K562 (cell line): ENCODE measurements at regions not wholly inside any gene's neighbourhood (a gene's known extent, or its start where the extent isn't known, plus 50 kb on each side); places are given as distances from the start of the nearest gene placed in this dataset.

Experiments
- ATAC-seq: fragments of 200-7000 bp; cut with Tn5 transposase; 3 replicates; pipeline ENCODE4 v1.9.1; 2020; ENCODE audit warnings: moderate library complexity
- BruUV-seq: library from RNA; stranded (reverse); fragments of 400-500 nt; replicated peaks from 2 replicates; lab custom pipeline; 2021; lab: Mats Ljungman, UMichigan
- CTCF ChIA-PET: fragments of 300-600 bp; formaldehyde crosslinking; extraction: SDS; loops from one replicate; lab custom pipeline; 2021; ENCODE audit warnings: low intra/inter-chr PET ratio; lab: Yijun Ruan, JAX
- POLR2A ChIA-PET: fragments of 300-600, 350-650 bp; sonication (Branson Sonifier 250); formaldehyde crosslinking; extraction: SDS; loops from one replicate; lab custom pipeline; 2021; ENCODE audit warnings: antibody characterized with exemption, inconsistent platforms; lab: Yijun Ruan, JAX
- DNase-seq, 4 experiments: peaks; one replicate each; pipeline versions ENCODE4 v3.0.0 to v3.0.0-alpha.2; 2011 to 2018; ENCODE audit warnings: low spot score in 3 of 4, mixed read lengths in 3 of 4; ENCODE audit errors: extremely low read depth in 1 of 4
- FAIRE-seq: peaks from 2 replicates; lab custom pipeline; 2011; peaks lifted over from hg19 to GRCh38; lab: Jason Lieb, UNC
- H2AFZ ChIP-seq: 2 replicates; pipeline ENCODE4 v1.6.0; 2011; ENCODE audit warnings: low read depth, low read length, control low read depth, inconsistent platforms
- H3K27ac ChIP-seq: fragments of 200-600 bp; 3 replicates; pipeline ENCODE4 v1.8.0; 2011; ENCODE audit warnings: low read depth, mild to moderate bottlenecking, control low read depth, inconsistent platforms, low read length, moderate library complexity, mixed read lengths; ENCODE audit errors: extremely low read depth
- H3K27me3 ChIP-seq, 2 experiments: fragments of 300-600 bp in 1 of 2; 2 replicates in 1 of 2; 3 replicates in 1 of 2; pipeline versions ENCODE4 v1.6.0 to v1.8.0; 2011; ENCODE audit warnings: inconsistent platforms in 2 of 2, low read length in 2 of 2, mild to moderate bottlenecking in 1 of 2, mixed read lengths in 1 of 2, moderate library complexity in 1 of 2; ENCODE audit not compliant: control insufficient read depth in 2 of 2, insufficient read depth in 2 of 2
- H3K36me3 ChIP-seq: fragments of 300-600 bp; 3 replicates; pipeline ENCODE4 v1.8.0; 2011; ENCODE audit warnings: mild to moderate bottlenecking, low read length, inconsistent platforms; ENCODE audit not compliant: control insufficient read depth, insufficient read depth
- H3K4me1 ChIP-seq, 2 experiments: fragments of 200-600 bp in 1 of 2; replicated peaks in 1 of 2; 2 replicates in 1 of 2; 3 replicates in 1 of 2; pipeline versions ENCODE4 v1.5.1 to v1.8.0; 2011; ENCODE audit warnings: inconsistent platforms in 2 of 2, low read length in 2 of 2, mild to moderate bottlenecking in 1 of 2, mixed read lengths in 1 of 2, moderate library complexity in 1 of 2; ENCODE audit not compliant: control insufficient read depth in 2 of 2, insufficient read depth in 2 of 2
- H3K4me2 ChIP-seq: 2 replicates; pipeline ENCODE4 v1.6.1; 2011; ENCODE audit warnings: low read length, control low read depth, inconsistent platforms, mixed read lengths; ENCODE audit not compliant: insufficient read depth
- H3K4me3 ChIP-seq: fragments of 200-600 bp; sonication (generic), shearing (Covaris generic); 2 replicates; pipeline ENCODE4 v1.5.1; 2016; ENCODE audit warnings: control low read depth, inconsistent platforms
- H3K79me2 ChIP-seq: fragments of 200-600 bp; 3 replicates; pipeline ENCODE4 v1.8.0; 2011; ENCODE audit warnings: low read length, inconsistent platforms; ENCODE audit not compliant: control insufficient read depth, insufficient read depth
- H3K9ac ChIP-seq, 2 experiments: 2 replicates each; pipeline versions ENCODE4 v1.6.0 to v1.6.1; 2011; ENCODE audit warnings: low read depth in 2 of 2, low read length in 2 of 2, control low read depth in 1 of 2, inconsistent platforms in 1 of 2, mild to moderate bottlenecking in 1 of 2, mixed read lengths in 1 of 2; ENCODE audit not compliant: insufficient read depth in 1 of 2
- H3K9me1 ChIP-seq: one replicate; pipeline ENCODE4 v1.6.0; 2011; ENCODE audit warnings: inconsistent platforms, mild to moderate bottlenecking, low read length, moderate library complexity; ENCODE audit not compliant: control insufficient read depth, insufficient read depth
- H3K9me3 ChIP-seq: replicated peaks from 2 replicates; pipeline ENCODE4 v1.5.1; 2011; ENCODE audit warnings: low read depth, low read length, inconsistent platforms; ENCODE audit not compliant: control insufficient read depth, insufficient read depth
- H4K20me1 ChIP-seq: replicated peaks from 2 replicates; pipeline ENCODE4 v1.6.1; 2011; ENCODE audit warnings: low read length, inconsistent platforms, mixed read lengths; ENCODE audit not compliant: control insufficient read depth, insufficient read depth
- CCAR2 ChIP-seq: fragments of 200-400 bp; formaldehyde crosslinking; IDR thresholded peaks from 2 replicates; pipeline ENCODE4 v1.6.1; 2017; ENCODE audit warnings: mild to moderate bottlenecking, low read depth, low read length
- CHD4 ChIP-seq: fragments of 200-600 bp; sonication (generic); IDR thresholded peaks from 3 replicates; pipeline ENCODE4 v1.6.1; 2012; ENCODE audit warnings: low read depth, mild to moderate bottlenecking, mixed read lengths, low read length, inconsistent platforms; ENCODE audit not compliant: insufficient read depth, insufficient replicate concordance, poor library complexity, severe bottlenecking
- DACH1 ChIP-seq: fragments of 450-650 bp; IDR thresholded peaks from 2 replicates; pipeline ENCODE4 v1.6.1; 2018; ENCODE audit not compliant: partially characterized antibody
- HNRNPL ChIP-seq: fragments of 200-400 bp; formaldehyde crosslinking; IDR thresholded peaks from 2 replicates; pipeline ENCODE4 v1.6.1; 2017; ENCODE audit warnings: low read depth, mild to moderate bottlenecking, low read length
- PHF20 ChIP-seq: fragments of 450-650 bp; IDR thresholded peaks from 2 replicates; pipeline ENCODE4 v1.6.1; 2018; ENCODE audit not compliant: partially characterized antibody
- RNF2 ChIP-seq: sonication (generic); IDR thresholded peaks from 2 replicates; pipeline ENCODE4 v1.6.1; 2016
- SMARCA5 ChIP-seq: fragments of 450-650 bp; IDR thresholded peaks from 2 replicates; pipeline ENCODE4 v1.6.1; 2016
- WGBS: fragments of 100-300 bp; shearing (Covaris generic); methylation state at CpG from one replicate; pipeline ENCODE4 v1.1.6; 2016; ENCODE audit warnings: low coverage, mixed read lengths; ENCODE audit not compliant: insufficient coverage; ENCODE audit errors: missing lambda C conversion rate; 5-methylcytosine and 5-hydroxymethylcytosine counted together
- in situ Hi-C: fragments of 300-500 bp; cut with MboI; formaldehyde crosslinking; loops from 4 replicates; pipeline ENCODE4 v1.15.0; 2018; ENCODE audit warnings: inconsistent platforms, mixed read lengths
- intact Hi-C: fragments of 100-400 bp; cut with micrococcal nuclease; formaldehyde crosslinking; loops from 2 replicates; pipeline ENCODE4 v1.14.2; 2022
- TF ChIP-seq, protein P1 (sequence below): fragments of 250-450 bp; sonication (Bioruptor Pico); IDR thresholded peaks from 2 replicates; pipeline ENCODE4 v1.8.0; 2021; ENCODE audit warnings: moderate library complexity, mild to moderate bottlenecking, inconsistent platforms
- TF ChIP-seq, protein P2 (sequence below): fragments of 450-650 bp; formaldehyde crosslinking; IDR thresholded peaks from 2 replicates; pipeline ENCODE4 v1.4.0; 2020; ENCODE audit warnings: mild to moderate bottlenecking
- TF ChIP-seq, protein P3 (sequence below): fragments of 250-450 bp; sonication (Bioruptor Pico); IDR thresholded peaks from 2 replicates; pipeline ENCODE4 v1.8.0; 2022; ENCODE audit warnings: inconsistent platforms
- TF ChIP-seq, protein P4 (sequence below): sonication (generic); formaldehyde crosslinking; IDR thresholded peaks from 2 replicates; pipeline ENCODE4 v1.4.0; 2020; ENCODE audit warnings: mild to moderate bottlenecking, missing genetic modification reagents

DNA sequence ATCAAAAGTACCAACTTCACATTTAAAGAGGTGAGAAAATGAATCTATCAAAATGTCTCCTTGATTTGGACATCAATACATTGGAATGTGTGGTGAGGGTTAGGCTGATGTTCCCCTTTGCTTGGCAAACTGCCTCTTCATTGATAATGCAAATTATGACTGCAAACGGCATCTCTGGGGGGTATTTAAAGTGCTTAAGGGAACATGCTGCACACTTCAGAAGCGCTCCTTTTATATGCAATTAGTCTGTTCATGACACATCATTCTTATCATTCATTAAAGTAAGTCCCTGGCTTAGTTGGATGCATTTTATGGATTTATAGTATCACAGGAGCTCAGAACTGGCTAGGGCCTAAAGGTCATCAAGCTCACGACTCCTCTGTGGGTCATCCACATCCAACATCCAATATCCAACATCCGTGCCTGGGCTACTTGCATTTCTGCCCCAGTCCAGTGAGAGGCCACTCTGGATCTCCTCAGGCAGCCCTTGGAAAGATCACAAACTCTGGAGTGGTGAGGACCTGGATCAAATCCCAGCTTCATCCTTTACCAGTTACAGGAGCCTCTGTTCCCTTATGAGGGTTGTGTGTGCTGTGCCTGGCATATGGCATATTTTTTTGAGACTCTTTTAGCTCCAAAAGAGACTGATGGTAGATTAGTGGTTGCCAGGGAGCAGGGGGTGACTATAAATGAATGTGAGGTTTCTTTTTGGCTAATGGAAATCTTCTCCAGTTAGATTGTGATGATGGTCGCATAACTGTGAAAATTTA lies 136.8 kb upstream of the FOXB1 start:
- no peak overlapping the region for H2AFZ ChIP-seq
- BruUV-seq: no TSS peak
- intact Hi-C loops: no loop called here
- no peak overlapping the region for H3K9ac ChIP-seq
- H3K9me3 ChIP-seq: no peaks in the 10 kb centered on the region
- H3K79me2 ChIP-seq: no peaks in the 10 kb centered on the region
- H3K27ac ChIP-seq: no peak overlapping the region
- in situ Hi-C loops: no loop called here
- ATAC-seq (no peak), FAIRE-seq (no peak), DNase-seq (no peak)
- ChIA-PET CTCF (no interaction called here), POLR2A (no interaction called here)
- H3K4me3 ChIP-seq: no peak overlapping the region
- no peak overlapping the region for H3K4me2 ChIP-seq
- TF ChIP-seq, protein P1, sequence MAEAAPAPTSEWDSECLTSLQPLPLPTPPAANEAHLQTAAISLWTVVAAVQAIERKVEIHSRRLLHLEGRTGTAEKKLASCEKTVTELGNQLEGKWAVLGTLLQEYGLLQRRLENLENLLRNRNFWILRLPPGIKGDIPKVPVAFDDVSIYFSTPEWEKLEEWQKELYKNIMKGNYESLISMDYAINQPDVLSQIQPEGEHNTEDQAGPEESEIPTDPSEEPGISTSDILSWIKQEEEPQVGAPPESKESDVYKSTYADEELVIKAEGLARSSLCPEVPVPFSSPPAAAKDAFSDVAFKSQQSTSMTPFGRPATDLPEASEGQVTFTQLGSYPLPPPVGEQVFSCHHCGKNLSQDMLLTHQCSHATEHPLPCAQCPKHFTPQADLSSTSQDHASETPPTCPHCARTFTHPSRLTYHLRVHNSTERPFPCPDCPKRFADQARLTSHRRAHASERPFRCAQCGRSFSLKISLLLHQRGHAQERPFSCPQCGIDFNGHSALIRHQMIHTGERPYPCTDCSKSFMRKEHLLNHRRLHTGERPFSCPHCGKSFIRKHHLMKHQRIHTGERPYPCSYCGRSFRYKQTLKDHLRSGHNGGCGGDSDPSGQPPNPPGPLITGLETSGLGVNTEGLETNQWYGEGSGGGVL: no peak
- no peak for TF ChIP-seq SMARCA5
- TF ChIP-seq, protein P2, sequence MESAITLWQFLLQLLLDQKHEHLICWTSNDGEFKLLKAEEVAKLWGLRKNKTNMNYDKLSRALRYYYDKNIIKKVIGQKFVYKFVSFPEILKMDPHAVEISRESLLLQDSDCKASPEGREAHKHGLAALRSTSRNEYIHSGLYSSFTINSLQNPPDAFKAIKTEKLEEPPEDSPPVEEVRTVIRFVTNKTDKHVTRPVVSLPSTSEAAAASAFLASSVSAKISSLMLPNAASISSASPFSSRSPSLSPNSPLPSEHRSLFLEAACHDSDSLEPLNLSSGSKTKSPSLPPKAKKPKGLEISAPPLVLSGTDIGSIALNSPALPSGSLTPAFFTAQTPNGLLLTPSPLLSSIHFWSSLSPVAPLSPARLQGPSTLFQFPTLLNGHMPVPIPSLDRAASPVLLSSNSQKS: no peak
- TF ChIP-seq CHD4: no peak
- TF ChIP-seq, protein P3, sequence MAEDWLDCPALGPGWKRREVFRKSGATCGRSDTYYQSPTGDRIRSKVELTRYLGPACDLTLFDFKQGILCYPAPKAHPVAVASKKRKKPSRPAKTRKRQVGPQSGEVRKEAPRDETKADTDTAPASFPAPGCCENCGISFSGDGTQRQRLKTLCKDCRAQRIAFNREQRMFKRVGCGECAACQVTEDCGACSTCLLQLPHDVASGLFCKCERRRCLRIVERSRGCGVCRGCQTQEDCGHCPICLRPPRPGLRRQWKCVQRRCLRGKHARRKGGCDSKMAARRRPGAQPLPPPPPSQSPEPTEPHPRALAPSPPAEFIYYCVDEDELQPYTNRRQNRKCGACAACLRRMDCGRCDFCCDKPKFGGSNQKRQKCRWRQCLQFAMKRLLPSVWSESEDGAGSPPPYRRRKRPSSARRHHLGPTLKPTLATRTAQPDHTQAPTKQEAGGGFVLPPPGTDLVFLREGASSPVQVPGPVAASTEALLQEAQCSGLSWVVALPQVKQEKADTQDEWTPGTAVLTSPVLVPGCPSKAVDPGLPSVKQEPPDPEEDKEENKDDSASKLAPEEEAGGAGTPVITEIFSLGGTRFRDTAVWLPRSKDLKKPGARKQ (CRISPR knock-in tag): no peak
- TF ChIP-seq DACH1: no peak
- TF ChIP-seq HNRNPL: no peak
- no peak for TF ChIP-seq CCAR2
- TF ChIP-seq PHF20: no peak
- TF ChIP-seq RNF2: no peak
- TF ChIP-seq, protein P4, sequence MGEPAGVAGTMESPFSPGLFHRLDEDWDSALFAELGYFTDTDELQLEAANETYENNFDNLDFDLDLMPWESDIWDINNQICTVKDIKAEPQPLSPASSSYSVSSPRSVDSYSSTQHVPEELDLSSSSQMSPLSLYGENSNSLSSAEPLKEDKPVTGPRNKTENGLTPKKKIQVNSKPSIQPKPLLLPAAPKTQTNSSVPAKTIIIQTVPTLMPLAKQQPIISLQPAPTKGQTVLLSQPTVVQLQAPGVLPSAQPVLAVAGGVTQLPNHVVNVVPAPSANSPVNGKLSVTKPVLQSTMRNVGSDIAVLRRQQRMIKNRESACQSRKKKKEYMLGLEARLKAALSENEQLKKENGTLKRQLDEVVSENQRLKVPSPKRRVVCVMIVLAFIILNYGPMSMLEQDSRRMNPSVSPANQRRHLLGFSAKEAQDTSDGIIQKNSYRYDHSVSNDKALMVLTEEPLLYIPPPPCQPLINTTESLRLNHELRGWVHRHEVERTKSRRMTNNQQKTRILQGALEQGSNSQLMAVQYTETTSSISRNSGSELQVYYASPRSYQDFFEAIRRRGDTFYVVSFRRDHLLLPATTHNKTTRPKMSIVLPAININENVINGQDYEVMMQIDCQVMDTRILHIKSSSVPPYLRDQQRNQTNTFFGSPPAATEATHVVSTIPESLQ (CRISPR knock-in tag): no peak
- H3K36me3 ChIP-seq: no peaks in the 10 kb centered on the region
- no peaks in the 10 kb centered on the region for H4K20me1 ChIP-seq
- no peaks in the 10 kb centered on the region for H3K9me1 ChIP-seq
- 0% methylated on average over 5 of the region's 5 CpGs for WGBS
- no peaks in the 10 kb centered on the region; a peak in 1 of 5 replicates for H3K27me3 ChIP-seq
- no peaks in the 10 kb centered on the region for H3K4me1 ChIP-seq
